ENCODE measurements at regions not wholly inside any gene's neighbourhood (a gene's known extent, or its start where the extent isn't known, plus 50 kb on each side); places are given as distances from the start of the nearest gene placed in this dataset.

GRCh38 chr9:78406146-78406545, 109.2 kb downstream of the PSAT1 start:
- TF ChIP-seq EZH2phosphoT487 (IDR thresholded peaks at IDR 0.05; ENCODE audit: borderline replicate concordance) (no peak), CTCF (conservative IDR thresholded peaks at IDR 0.05; ENCODE audit: low read length) (no peak)
